SJCRH30 (cell line): ENCODE measurements at regions not wholly inside any gene's neighbourhood (a gene's known extent, or its start where the extent isn't known, plus 50 kb on each side); places are given as distances from the start of the nearest gene placed in this dataset.

ENCODE experiments used
- DNase-seq, 2 experiments: peaks; one replicate each; pipeline ENCODE4 v3.0.0-alpha.2; 2015 to 2020
- H3K27ac ChIP-seq: fragments of 250-450 bp; sonication (Bioruptor Pico); 2 replicates; pipeline ENCODE4 v1.5.1; 2020; ENCODE audit warnings: mild to moderate bottlenecking, moderate library complexity
- H3K27me3 ChIP-seq: fragments of 250-450 bp; sonication (Bioruptor Pico); 2 replicates; pipeline ENCODE4 v1.5.1; 2020; ENCODE audit warnings: mild to moderate bottlenecking, moderate library complexity
- H3K36me3 ChIP-seq: fragments of 250-450 bp; sonication (Bioruptor Pico); 2 replicates; pipeline ENCODE4 v1.5.1; 2020; ENCODE audit warnings: mild to moderate bottlenecking, moderate library complexity
- H3K4me1 ChIP-seq: fragments of 250-450 bp; sonication (Bioruptor Pico); 2 replicates; pipeline ENCODE4 v1.5.1; 2020; ENCODE audit warnings: mild to moderate bottlenecking, moderate library complexity
- H3K4me3 ChIP-seq: fragments of 250-450 bp; sonication (Bioruptor Pico); 2 replicates; pipeline ENCODE4 v1.5.1; 2020; ENCODE audit warnings: mild to moderate bottlenecking, moderate library complexity
- H3K9me3 ChIP-seq: fragments of 250-450 bp; sonication (Bioruptor Pico); replicated peaks from 2 replicates; pipeline ENCODE4 v1.5.1; 2020; ENCODE audit warnings: mild to moderate bottlenecking, moderate library complexity

- H3K9me3 ChIP-seq, result peaks cover 7% of the 10 kb centered on the region
- no peaks in the 10 kb centered on the region for H3K36me3 ChIP-seq
- H3K27ac ChIP-seq, result no peak overlapping the region
Observed at GRCh38 chr2:64704161-64704560, 50.4 kb upstream of the SERTAD2 start.

DNA sequence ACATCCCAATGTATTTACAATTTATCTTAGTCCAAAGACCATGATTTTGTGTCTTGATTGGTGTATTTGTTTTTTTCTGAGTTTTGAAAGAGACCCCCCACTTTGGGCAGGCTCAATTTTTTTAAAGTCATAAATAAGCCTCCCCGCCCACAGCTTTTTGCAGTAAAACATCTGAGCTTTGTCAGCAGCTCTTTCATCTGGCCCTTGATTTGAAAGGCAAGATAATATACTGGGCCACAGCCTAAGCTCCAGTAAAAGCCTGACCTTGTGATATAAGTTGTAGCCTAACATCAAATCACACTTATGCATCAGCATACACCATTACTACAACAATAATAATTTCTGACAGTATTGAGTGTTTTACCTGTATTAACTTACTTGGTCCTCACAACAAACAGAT, 51.3 kb upstream of the SERTAD2 start:
- no peaks in the 10 kb centered on the region for H3K27me3 ChIP-seq
- no peaks in the 10 kb centered on the region for H3K36me3 ChIP-seq
- H3K4me1 ChIP-seq, result peaks cover 20% of the 10 kb centered on the region
- H3K9me3 ChIP-seq, result peaks cover 7% of the 10 kb centered on the region
- H3K27ac ChIP-seq, result no peak overlapping the region
- no peak for DNase-seq
- no peak overlapping the region for H3K4me3 ChIP-seq

More at GRCh38 chr2:64704161-64704560, 50.4 kb upstream of the SERTAD2 start:
- Histone ChIP-seq H3K4me3 (no peak overlapping the region), H3K27me3 (no peaks in the 10 kb centered on the region), H3K4me1 (peaks cover 20% of the 10 kb centered on the region)
- DNase-seq, result no peak

GRCh38 chr2:64707276-64707675, 53.6 kb upstream of the SERTAD2 start:
- Histone ChIP-seq H3K36me3 (no peaks in the 10 kb centered on the region), H3K9me3 (peaks cover 7% of the 10 kb centered on the region), H3K4me3 (no peak overlapping the region), H3K27ac (peak overlapping the region; percentile 52; the same call in 1 of the 2 replicates), H3K27me3 (no peaks in the 10 kb centered on the region), H3K4me1 (peaks cover 24% of the 10 kb centered on the region)
- DNase-seq, result no peak

DNA sequence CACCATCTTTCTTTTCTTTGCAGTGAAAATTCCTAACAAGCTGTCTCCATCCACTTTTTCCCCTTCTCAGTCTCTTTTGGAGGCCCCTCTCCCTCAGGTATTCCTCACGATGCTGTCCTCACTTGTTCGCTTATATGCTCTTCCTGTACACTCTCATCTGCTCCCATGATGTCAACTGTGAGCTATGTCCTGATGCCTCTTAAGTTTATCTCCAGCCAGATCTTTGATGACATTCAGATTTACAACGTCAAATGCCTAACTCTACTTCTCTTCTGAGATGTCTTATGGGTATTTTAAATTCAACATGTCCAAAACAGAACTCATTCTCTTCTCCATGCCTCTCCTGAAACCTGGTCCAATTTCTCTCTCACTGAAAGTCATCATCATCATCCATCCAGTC, 55.1 kb upstream of the SERTAD2 start:
- DNase-seq, result no peak
- Histone ChIP-seq H3K36me3 (no peaks in the 10 kb centered on the region), H3K4me1 (peaks cover 24% of the 10 kb centered on the region)

GRCh38 chr2:64711252-64711800, 57.6 kb upstream of the SERTAD2 start:
- DNase-seq, result peak; percentile 42 to 62
- Histone ChIP-seq H3K27me3 (no peaks in the 10 kb centered on the region), H3K4me3 (no peak overlapping the region), H3K36me3 (no peaks in the 10 kb centered on the region), H3K4me1 (peaks cover 24% of the 10 kb centered on the region), H3K27ac (peak overlapping the region; percentile 33), H3K9me3 (peaks cover 7% of the 10 kb centered on the region)

More for the DNA sequence above, 55.1 kb upstream of the SERTAD2 start:
- Histone ChIP-seq H3K9me3 (peaks cover 7% of the 10 kb centered on the region), H3K27ac (peak overlapping the region; percentile 52), H3K4me3 (no peak overlapping the region), H3K27me3 (no peaks in the 10 kb centered on the region)

DNA sequence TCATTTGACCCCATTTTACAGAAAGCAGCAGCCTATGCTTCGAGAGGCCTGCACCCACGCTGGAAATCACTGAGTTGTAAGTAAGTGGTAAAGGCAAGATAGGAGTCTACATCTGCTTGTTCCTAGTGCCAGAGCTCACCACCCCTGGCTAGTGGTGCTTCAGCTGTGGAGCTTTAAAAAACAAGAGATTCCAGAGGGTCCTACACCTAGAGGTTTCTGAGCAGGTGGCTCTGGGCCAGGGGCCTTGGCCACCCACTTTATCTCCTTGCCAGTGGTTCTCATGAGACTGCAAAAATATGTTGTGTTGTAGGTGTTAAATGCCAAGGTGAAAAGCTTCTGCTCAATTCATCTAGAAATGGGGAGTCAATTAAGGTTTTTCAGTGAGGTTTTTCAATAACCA, 60.0 kb upstream of the SERTAD2 start:
- Histone ChIP-seq H3K27me3 (no peaks in the 10 kb centered on the region), H3K36me3 (no peaks in the 10 kb centered on the region), H3K4me3 (no peak overlapping the region), H3K9me3 (no peaks in the 10 kb centered on the region), H3K4me1 (peaks cover 9% of the 10 kb centered on the region), H3K27ac (no peak overlapping the region)
- DNase-seq, result no peak

DNA sequence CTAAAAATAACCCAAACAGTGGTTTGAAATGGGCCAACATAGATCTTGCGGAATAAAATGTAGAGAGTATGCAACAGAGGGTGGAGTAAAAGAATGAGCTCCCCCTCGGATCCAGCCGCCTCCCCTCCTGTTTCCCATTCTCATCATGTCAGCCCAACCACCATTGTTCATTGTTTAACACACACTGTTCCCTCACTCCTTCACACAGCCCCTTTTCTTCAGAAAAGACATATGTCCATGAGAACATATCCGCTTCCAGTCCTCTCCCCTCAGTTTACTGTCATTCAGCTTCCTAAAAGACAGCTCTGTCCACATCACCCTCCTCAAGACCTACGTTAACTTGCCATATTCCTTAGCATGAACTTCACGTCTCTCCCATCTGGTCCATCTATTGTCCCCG, 62.9 kb upstream of the SERTAD2 start:
- Histone ChIP-seq H3K4me3 (no peak overlapping the region), H3K9me3 (no peaks in the 10 kb centered on the region), H3K36me3 (no peaks in the 10 kb centered on the region), H3K27ac (no peak overlapping the region), H3K4me1 (peaks cover under 1% of the 10 kb centered on the region), H3K27me3 (no peaks in the 10 kb centered on the region)
- no peak for DNase-seq

DNA sequence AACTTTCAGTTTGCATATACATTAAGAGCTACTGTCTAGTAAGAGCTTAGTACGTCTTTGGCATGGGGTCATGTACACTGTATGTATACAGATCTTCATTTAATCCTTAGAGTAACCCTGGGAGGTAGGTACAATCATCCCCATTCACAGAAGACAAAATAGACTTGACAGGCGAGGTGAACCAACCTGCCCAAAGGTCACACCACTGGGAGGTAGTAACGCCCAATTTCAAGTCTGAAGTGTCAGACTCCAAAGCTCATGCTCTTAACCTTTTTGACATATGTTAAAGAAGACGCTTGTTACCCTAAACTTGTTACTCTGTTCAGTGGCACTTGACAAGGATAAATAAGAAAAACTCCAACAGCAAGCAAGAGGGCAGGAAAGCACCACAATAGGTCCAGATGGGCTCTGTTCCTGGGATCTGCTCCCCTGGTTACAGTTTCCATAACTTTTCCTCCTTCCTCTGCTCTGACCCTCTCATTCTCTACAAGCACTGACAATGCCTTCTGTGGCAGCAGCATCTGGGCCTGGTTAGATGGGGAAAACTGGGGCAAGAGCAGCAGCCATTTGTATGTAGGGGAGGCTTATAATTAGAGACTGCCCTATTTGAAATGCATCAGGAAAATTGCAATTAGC, 64.7 kb upstream of the SERTAD2 start:
- Histone ChIP-seq H3K4me3 (no peak overlapping the region), H3K27me3 (no peaks in the 10 kb centered on the region), H3K4me1 (peaks cover 7% of the 10 kb centered on the region), H3K36me3 (no peaks in the 10 kb centered on the region), H3K9me3 (no peaks in the 10 kb centered on the region), H3K27ac (no peak overlapping the region)
- DNase-seq, result no peak

DNA sequence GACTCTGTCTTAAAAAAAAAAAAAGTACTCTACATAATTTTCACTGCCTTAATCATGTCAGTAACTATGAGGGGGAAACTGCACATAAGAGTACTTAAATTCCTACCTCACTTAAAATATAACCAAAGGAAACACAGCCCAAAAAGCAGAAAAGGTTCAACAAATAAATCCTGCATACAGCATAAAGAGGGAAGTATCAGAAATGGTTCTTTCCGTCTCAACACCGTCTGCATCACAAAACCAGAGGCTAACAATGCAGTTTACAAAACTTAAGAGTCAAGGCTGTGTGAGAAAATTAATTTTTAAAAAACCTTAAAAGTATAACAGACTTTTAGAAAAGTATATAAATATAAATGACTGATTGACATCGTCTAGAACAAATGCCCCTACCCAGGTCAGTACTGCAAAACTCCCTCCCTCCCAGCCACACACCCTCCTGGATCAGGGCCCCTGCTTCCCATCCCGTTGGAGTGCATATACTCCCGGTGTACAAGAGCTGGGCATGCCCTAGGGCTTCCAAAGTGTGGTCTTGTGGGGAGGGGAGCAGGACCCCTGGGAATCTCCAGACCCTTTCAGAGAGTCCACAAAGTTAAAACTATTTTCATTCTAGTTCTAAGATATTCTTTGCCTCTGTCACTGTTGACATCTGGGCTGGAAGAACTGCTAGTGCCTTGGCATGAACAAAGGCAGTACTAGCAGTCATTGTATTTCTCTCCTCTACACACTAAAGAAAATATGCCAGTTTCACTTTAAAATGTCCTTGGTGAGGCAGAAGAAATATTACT, 67.0 kb upstream of the SERTAD2 start:
- no peaks in the 10 kb centered on the region for H3K9me3 ChIP-seq
- H3K4me3 ChIP-seq, result no peak overlapping the region
- H3K4me1 ChIP-seq, result peaks cover 7% of the 10 kb centered on the region
- H3K27me3 ChIP-seq, result no peaks in the 10 kb centered on the region
- DNase-seq, result no peak
- 0 out of 2 replicates have a peak, but pooled peaks cover 2% of the 10 kb centered on the region for H3K36me3 ChIP-seq
- H3K27ac ChIP-seq, result no peak overlapping the region

GRCh38 chr2:64721320-64721623, 67.6 kb upstream of the SERTAD2 start:
- no peak overlapping the region for H3K4me3 ChIP-seq
- H3K27ac ChIP-seq, result no peak overlapping the region
- DNase-seq, result no peak
- H3K4me1 ChIP-seq, result peaks cover 7% of the 10 kb centered on the region
- 0 out of 2 replicates have a peak, but pooled peaks cover 2% of the 10 kb centered on the region for H3K36me3 ChIP-seq
- no peaks in the 10 kb centered on the region for H3K9me3 ChIP-seq
- no peaks in the 10 kb centered on the region for H3K27me3 ChIP-seq

DNA sequence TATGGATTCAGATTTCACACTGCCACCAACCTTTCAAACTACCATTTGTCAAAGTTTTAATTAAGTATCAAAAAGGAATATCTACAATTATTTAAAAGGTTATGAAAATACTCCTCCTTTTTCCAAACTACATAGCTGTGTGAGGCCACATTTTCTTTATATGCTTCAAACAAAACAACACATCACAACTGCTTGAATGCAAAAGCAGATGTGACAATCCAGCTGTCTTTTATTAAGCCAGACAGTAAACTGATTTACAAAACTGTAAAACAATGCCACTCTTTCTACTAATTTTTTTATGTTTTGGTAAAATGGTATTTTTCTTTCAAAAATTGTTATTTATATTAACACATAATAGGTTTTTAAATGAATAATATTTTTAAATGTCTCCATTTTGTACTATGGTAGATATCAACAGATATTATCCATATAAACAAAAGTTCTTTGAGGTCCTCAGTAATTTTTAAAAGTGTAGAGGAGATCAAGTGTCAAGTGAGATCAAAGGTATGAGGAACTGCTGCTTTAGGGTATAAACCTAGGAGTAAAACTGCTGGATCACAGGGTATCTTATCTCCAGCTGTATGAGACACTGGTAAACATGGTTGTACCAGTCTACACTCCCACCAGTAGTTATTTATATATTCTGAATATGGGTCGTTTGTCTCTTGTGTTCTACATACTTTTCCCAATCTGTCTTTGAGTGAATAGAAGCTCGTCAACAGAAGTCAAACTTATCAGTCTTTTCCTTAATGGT, 68.8 kb upstream of the SERTAD2 start:
- Histone ChIP-seq H3K36me3 (0 out of 2 replicates have a peak, but pooled peaks cover 2% of the 10 kb centered on the region), H3K4me3 (no peak overlapping the region), H3K9me3 (no peaks in the 10 kb centered on the region), H3K4me1 (peaks cover 11% of the 10 kb centered on the region), H3K27me3 (no peaks in the 10 kb centered on the region), H3K27ac (no peak overlapping the region)
- DNase-seq, result no peak

- Histone ChIP-seq H3K4me3 (no peak overlapping the region), H3K36me3 (0 out of 2 replicates have a peak, but pooled peaks cover 2% of the 10 kb centered on the region), H3K27ac (no peak overlapping the region), H3K27me3 (no peaks in the 10 kb centered on the region), H3K4me1 (peaks cover 38% of the 10 kb centered on the region), H3K9me3 (no peaks in the 10 kb centered on the region)
- DNase-seq, result no peak
Observed at GRCh38 chr2:64727013-64727767, 73.5 kb upstream of the SERTAD2 start.

DNA sequence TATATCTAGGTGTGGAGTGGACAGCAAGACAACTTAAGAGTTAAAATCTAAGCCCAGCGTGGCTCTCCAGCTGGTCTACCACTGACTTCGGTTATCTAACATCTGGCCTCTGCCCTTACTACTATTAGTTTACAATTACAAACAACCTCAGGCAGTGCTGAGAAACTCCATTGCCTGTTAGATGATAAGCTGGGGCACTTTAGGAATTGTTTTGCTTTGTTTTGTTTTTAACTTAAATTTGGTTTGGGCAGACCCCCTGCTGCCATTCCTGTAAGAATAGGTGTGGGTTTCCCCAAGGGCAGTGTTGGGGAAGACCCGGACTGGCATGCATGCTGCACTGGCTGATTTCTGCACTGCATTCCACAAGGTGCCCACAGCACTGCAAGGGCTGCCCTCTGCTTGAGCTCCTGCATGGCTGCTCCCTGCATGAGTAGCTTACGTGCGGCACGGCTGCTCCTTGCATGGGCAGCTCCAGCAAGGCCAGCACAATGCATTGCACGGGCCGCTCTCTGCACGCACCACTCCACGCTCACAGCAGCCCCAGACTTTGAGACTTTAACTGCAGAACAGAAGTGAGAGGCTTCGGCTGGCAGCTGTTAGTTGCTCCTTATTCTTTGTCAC, 74.2 kb upstream of the SERTAD2 start:
- H3K27me3 ChIP-seq, result no peaks in the 10 kb centered on the region
- DNase-seq, result peak; percentile 47 to 58

More for the DNA sequence above, 74.2 kb upstream of the SERTAD2 start:
- Histone ChIP-seq H3K27ac (peak overlapping the region; percentile 19; the same call in 1 of the 2 replicates), H3K36me3 (0 out of 2 replicates have a peak, but pooled peaks cover 2% of the 10 kb centered on the region), H3K4me3 (peak overlapping the region; percentile 8; the same call in 1 of the 2 replicates), H3K4me1 (peaks cover 31% of the 10 kb centered on the region), H3K9me3 (no peaks in the 10 kb centered on the region)
